HCT116 (cell line): ENCODE measurements at regions not wholly inside any gene's neighbourhood (a gene's known extent, or its start where the extent isn't known, plus 50 kb on each side); places are given as distances from the start of the nearest gene placed in this dataset.

ENCODE experiments used
- ATAC-seq: fragments of 200-7000 bp; cut with Tn5 transposase; 2 replicates; pipeline ENCODE4 v1.9.1; 2020; ENCODE audit warnings: mild to moderate bottlenecking, moderate library complexity
- BruUV-seq: library from RNA; stranded (reverse); fragments of 400-500 nt; replicated peaks from 2 replicates; lab custom pipeline; 2021; lab: Mats Ljungman, UMichigan
- CTCF ChIA-PET: fragments of 300-600 bp; sonication (Branson Sonifier 250); formaldehyde crosslinking; loops from one replicate; lab custom pipeline; 2021; ENCODE audit warnings: antibody characterized with exemption; lab: Charles Lee
- POLR2A ChIA-PET: fragments of 300-600, 350-600 bp; sonication (Branson Sonifier 250); formaldehyde crosslinking; loops from one replicate; lab custom pipeline; 2021; ENCODE audit warnings: antibody characterized with exemption; lab: Charles Lee
- RAD21 ChIA-PET, 2 experiments: fragments of 300-600 bp; sonication (Branson Sonifier 250); formaldehyde crosslinking; loops; one replicate each; lab custom pipeline; 2023; ENCODE audit warnings: low total read pairs in 2 of 2; ENCODE audit not compliant: uncharacterized antibody in 2 of 2, unreplicated experiment in 2 of 2, low non-redundant PET in 1 of 2; lab: Charles Lee
- DNase-seq: peaks from one replicate; pipeline ENCODE4 v3.0.0-alpha.2; 2010; ENCODE audit warnings: low read depth, low spot score
- H2AFZ ChIP-seq: fragments of 200-600 bp; shearing (Covaris generic), sonication (generic); 2 replicates; pipeline ENCODE4 v1.6.1; 2017; ENCODE audit warnings: low read depth, mixed run types, mixed read lengths, antibody characterized with exemption, low read length; ENCODE audit not compliant: poor library complexity, severe bottlenecking
- H3K27ac ChIP-seq: 2 replicates; pipeline ENCODE4 v1.5.1; 2012; ENCODE audit warnings: low read depth, low read length
- H3K27me3 ChIP-seq: fragments of 200-600 bp; sonication (generic); 2 replicates; pipeline ENCODE4 v1.6.1; 2016; ENCODE audit warnings: mixed run types, low read length, mixed read lengths; ENCODE audit not compliant: insufficient read depth
- H3K36me3 ChIP-seq, 2 experiments: fragments of 200-500 bp in 1 of 2; fragments of 200-600 bp in 1 of 2; sonication (Bioruptor generic) in 1 of 2; sonication (generic) in 1 of 2; 2 replicates each; pipeline versions ENCODE4 v1.5.1 to v1.6.1; 2014 to 2016; ENCODE audit warnings: low read length in 2 of 2, inconsistent platforms in 1 of 2, mixed read lengths in 1 of 2, mixed run types in 1 of 2; ENCODE audit not compliant: insufficient read depth in 2 of 2, control insufficient read depth in 1 of 2
- H3K4me1 ChIP-seq, 2 experiments: fragments of 200-600 bp in 1 of 2; sonication (generic) in 1 of 2; 2 replicates each; pipeline versions ENCODE4 v1.5.1 to v1.6.1; 2012 to 2017; ENCODE audit warnings: low read length in 2 of 2, inconsistent platforms in 1 of 2, mild to moderate bottlenecking in 1 of 2, mixed read lengths in 1 of 2, mixed run types in 1 of 2, moderate library complexity in 1 of 2; ENCODE audit not compliant: insufficient read depth in 2 of 2, control insufficient read depth in 1 of 2
- H3K4me2 ChIP-seq: fragments of 200-600 bp; sonication (generic); 2 replicates; pipeline ENCODE4 v1.6.1; 2017; ENCODE audit warnings: mixed run types, low read length, mixed read lengths
- H3K4me3 ChIP-seq, 2 experiments: fragments of 200-600 bp in 1 of 2; sonication (generic) in 1 of 2; replicated peaks in 1 of 2; 2 replicates each; pipeline ENCODE4 v1.5.1; 2011 to 2016; ENCODE audit warnings: low read length in 2 of 2, control low read depth in 1 of 2, low read depth in 1 of 2, mild to moderate bottlenecking in 1 of 2, mixed read lengths in 1 of 2, mixed run types in 1 of 2
- H3K79me2 ChIP-seq: fragments of 200-600 bp; sonication (generic); 2 replicates; pipeline ENCODE4 v1.6.1; 2017; ENCODE audit warnings: mild to moderate bottlenecking, mixed run types, low read length, moderate library complexity, mixed read lengths; ENCODE audit not compliant: insufficient read depth
- H3K9ac ChIP-seq: fragments of 200-600 bp; sonication (generic); 2 replicates; pipeline ENCODE4 v1.6.1; 2016; ENCODE audit warnings: low read length, mixed read lengths
- H3K9me2 ChIP-seq: fragments of 200-600 bp; sonication (generic), shearing (Covaris generic); 2 replicates; pipeline ENCODE4 v1.6.1; 2017; ENCODE audit warnings: mixed run types, mild to moderate bottlenecking, moderate library complexity; ENCODE audit not compliant: insufficient read depth
- H3K9me3 ChIP-seq, 2 experiments: fragments of 200-500 bp in 1 of 2; fragments of 200-600 bp in 1 of 2; sonication (Bioruptor generic) in 1 of 2; sonication (generic) in 1 of 2; 2 replicates each; pipeline ENCODE4 v1.6.1; 2014 to 2017; ENCODE audit warnings: low read length in 2 of 2, mixed read lengths in 2 of 2, inconsistent platforms in 1 of 2, low read depth in 1 of 2, mild to moderate bottlenecking in 1 of 2, mixed run types in 1 of 2, moderate library complexity in 1 of 2; ENCODE audit not compliant: control insufficient read depth in 1 of 2, insufficient read depth in 1 of 2
- H4K20me1 ChIP-seq: fragments of 200-600 bp; sonication (generic), shearing (Covaris generic); 2 replicates; pipeline ENCODE4 v1.6.1; 2017; ENCODE audit warnings: mixed run types, mild to moderate bottlenecking, moderate library complexity; ENCODE audit not compliant: insufficient read depth
- CBX3 ChIP-seq: IDR thresholded peaks from 2 replicates; pipeline ENCODE4 v1.6.1; 2012; ENCODE audit warnings: low read depth
- CEBPB ChIP-seq: IDR thresholded peaks from 2 replicates; pipeline ENCODE4 v1.6.1; 2012; ENCODE audit warnings: low read depth
- CTCF ChIP-seq, 3 experiments: fragments of 200-600 bp in 1 of 3; sonication (generic) in 1 of 3; IDR thresholded peaks in 2 of 3; conservative IDR thresholded peaks in 1 of 3; 2 replicates each; pipeline ENCODE4 v1.5.1; 2012 to 2017; ENCODE audit warnings: low read depth in 2 of 3, low read length in 2 of 3, antibody characterized with exemption in 1 of 3, borderline replicate concordance in 1 of 3, control low read depth in 1 of 3, mild to moderate bottlenecking in 1 of 3, mixed read lengths in 1 of 3, mixed run types in 1 of 3, moderate library complexity in 1 of 3; ENCODE audit not compliant: insufficient read depth in 1 of 3
- EGR1 ChIP-seq: IDR thresholded peaks from 2 replicates; pipeline ENCODE4 v1.6.1; 2012; ENCODE audit warnings: low read depth
- ELF1 ChIP-seq: IDR thresholded peaks from 2 replicates; pipeline ENCODE4 v1.6.1; 2012; ENCODE audit warnings: low read depth, borderline replicate concordance
- EZH2 ChIP-seq: fragments of 200-600 bp; sonication (generic); IDR thresholded peaks from 2 replicates; pipeline ENCODE4 v1.6.1; 2017; ENCODE audit warnings: antibody characterized with exemption, mixed run types
- EZH2phosphoT487 ChIP-seq: fragments of 200-600 bp; IDR thresholded peaks from 2 replicates; pipeline ENCODE4 v1.6.1; 2018; ENCODE audit warnings: antibody characterized with exemption, borderline replicate concordance
- FOSL1 ChIP-seq: IDR thresholded peaks from 2 replicates; pipeline ENCODE4 v1.6.1; 2012; ENCODE audit warnings: low read depth
- JUND ChIP-seq: IDR thresholded peaks from 2 replicates; pipeline ENCODE4 v1.6.1; 2012
- POLR2AphosphoS5 ChIP-seq: IDR thresholded peaks from 2 replicates; pipeline ENCODE4 v1.6.1; 2011; ENCODE audit warnings: mild to moderate bottlenecking, low read depth, low read length, moderate library complexity
- SIN3A ChIP-seq: IDR thresholded peaks from 2 replicates; pipeline ENCODE4 v1.6.1; 2012; ENCODE audit warnings: low read depth
- SP1 ChIP-seq: IDR thresholded peaks from 2 replicates; pipeline ENCODE4 v1.6.1; 2012; ENCODE audit warnings: low read depth
- SRF ChIP-seq: IDR thresholded peaks from 2 replicates; pipeline ENCODE4 v1.6.1; 2012; ENCODE audit warnings: low read depth
- TCF7L2 ChIP-seq: IDR thresholded peaks from 2 replicates; pipeline ENCODE4 v1.7.0; 2011; ENCODE audit warnings: borderline replicate concordance, inconsistent platforms; ENCODE audit not compliant: insufficient read depth, insufficient read length; ENCODE audit errors: extremely low read depth
- YY1 ChIP-seq: IDR thresholded peaks from 2 replicates; pipeline ENCODE4 v1.6.1; 2011; ENCODE audit warnings: low read length, low read depth, moderate library complexity, mild to moderate bottlenecking; ENCODE audit not compliant: insufficient replicate concordance; ENCODE audit errors: extremely low read depth
- ZBTB33 ChIP-seq: IDR thresholded peaks from 2 replicates; pipeline ENCODE4 v1.6.1; 2011; ENCODE audit warnings: mild to moderate bottlenecking, low read length, moderate library complexity; ENCODE audit not compliant: insufficient replicate concordance; ENCODE audit errors: extremely low read depth
- ZFX ChIP-seq: fragments of 450-650 bp; IDR thresholded peaks from 2 replicates; pipeline ENCODE4 v1.6.1; 2017
- ZNF274 ChIP-seq: fragments of 200-500 bp; sonication (Bioruptor generic); IDR thresholded peaks from 2 replicates; pipeline ENCODE4 v1.6.1; 2014; ENCODE audit warnings: mild to moderate bottlenecking, low read depth, low read length, inconsistent platforms
- intact Hi-C: fragments of 100-400 bp; cut with micrococcal nuclease; formaldehyde crosslinking; loops from 2 replicates; pipeline ENCODE4 v1.10.0; 2022

- H3K4me1 ChIP-seq, result no peaks in the 10 kb centered on the region
- no peak overlapping the region for H3K9ac ChIP-seq
- no peak for DNase-seq
- ATAC-seq, result no peak
- ChIA-PET POLR2A (no interaction called here), CTCF (no interaction called here), RAD21 (no interaction called here)
- no peak overlapping the region for H3K4me3 ChIP-seq
- H3K4me2 ChIP-seq, result no peak overlapping the region
- no peaks in the 10 kb centered on the region for H3K9me2 ChIP-seq
- H3K27me3 ChIP-seq, result no peaks in the 10 kb centered on the region
- intact Hi-C loops, result no loop called here
- no TSS peak for BruUV-seq
- no peaks in the 10 kb centered on the region for H3K36me3 ChIP-seq
- no peaks in the 10 kb centered on the region for H4K20me1 ChIP-seq
- no peak overlapping the region for H2AFZ ChIP-seq
- TF ChIP-seq ZNF274, result no peak
- no peak for TF ChIP-seq ELF1
- TF ChIP-seq SP1, result no peak
- TF ChIP-seq SRF, result no peak
- no peak for TF ChIP-seq YY1
- TF ChIP-seq POLR2AphosphoS5, result no peak
- no peak for TF ChIP-seq CTCF (IDR thresholded peaks at IDR 0.05 in 2 of 3, conservative IDR thresholded peaks at IDR 0.05 in 1 of 3; ENCODE audit: borderline replicate concordance in 1 of 3, insufficient read depth in 1 of 3, low read depth in 2 of 3, low read length in 2 of 3)
- TF ChIP-seq JUND, result no peak
- no peak for TF ChIP-seq EZH2phosphoT487
- H3K27ac ChIP-seq, result no peak overlapping the region
- peaks cover 0 to 3% of the 10 kb centered on the region in 2 experiments; a peak in 1 of 4 replicates for H3K9me3 ChIP-seq
- no peaks in the 10 kb centered on the region for H3K79me2 ChIP-seq
Observed at GRCh38 chr3:88385090-88385489, 235.3 kb downstream of the C3orf38 start.

DNA sequence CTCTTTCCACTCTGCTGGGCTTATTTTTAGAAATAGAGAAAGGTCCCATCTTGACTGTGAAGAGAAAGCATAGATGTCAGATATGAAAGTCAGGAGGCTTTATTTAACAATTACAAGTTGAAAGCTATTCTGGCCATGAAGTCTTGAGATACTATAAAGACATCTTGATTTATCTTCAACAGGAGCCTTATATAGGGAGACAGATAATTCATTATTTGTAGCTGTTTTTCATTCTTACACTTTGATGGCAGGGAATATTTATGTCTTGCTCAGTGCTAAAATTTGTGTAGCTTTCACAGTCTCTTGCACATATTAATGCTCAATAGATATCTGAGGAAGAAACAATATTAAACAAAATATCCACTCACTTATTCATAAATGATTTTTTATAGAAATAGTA lies 248.8 kb downstream of the C3orf38 start:
- no peaks in the 10 kb centered on the region for H3K4me1 ChIP-seq
- POLR2A ChIA-PET, result no interaction called here
- DNase-seq (no peak), ATAC-seq (no peak)
- no TSS peak for BruUV-seq
- H2AFZ ChIP-seq, result no peak overlapping the region
- H3K27me3 ChIP-seq, result no peaks in the 10 kb centered on the region
- no peak overlapping the region for H3K4me3 ChIP-seq
- no peaks in the 10 kb centered on the region for H3K79me2 ChIP-seq
- H3K36me3 ChIP-seq, result no peaks in the 10 kb centered on the region
- CTCF ChIA-PET, result no interaction called here
- no peak overlapping the region for H3K9ac ChIP-seq
- no peaks in the 10 kb centered on the region for H4K20me1 ChIP-seq
- H3K4me2 ChIP-seq, result no peak overlapping the region
- no peak overlapping the region for H3K27ac ChIP-seq
- peaks cover 0 to 3% of the 10 kb centered on the region in 2 experiments; a peak in 2 of 4 replicates for H3K9me3 ChIP-seq
- H3K9me2 ChIP-seq, result no peaks in the 10 kb centered on the region
- intact Hi-C loops, result no loop called here
- RAD21 ChIA-PET, result no interaction called here
- TF ChIP-seq ELF1 (no peak), FOSL1 (no peak), EZH2 (no peak), CBX3 (no peak), ZNF274 (no peak), ZBTB33 (no peak), EGR1 (no peak), ZFX (no peak), CEBPB (no peak), TCF7L2 (no peak), SIN3A (no peak)
